ENCODE measurements at regions not wholly inside any gene's neighbourhood (a gene's known extent, or its start where the extent isn't known, plus 50 kb on each side); places are given as distances from the start of the nearest gene placed in this dataset.

DNA sequence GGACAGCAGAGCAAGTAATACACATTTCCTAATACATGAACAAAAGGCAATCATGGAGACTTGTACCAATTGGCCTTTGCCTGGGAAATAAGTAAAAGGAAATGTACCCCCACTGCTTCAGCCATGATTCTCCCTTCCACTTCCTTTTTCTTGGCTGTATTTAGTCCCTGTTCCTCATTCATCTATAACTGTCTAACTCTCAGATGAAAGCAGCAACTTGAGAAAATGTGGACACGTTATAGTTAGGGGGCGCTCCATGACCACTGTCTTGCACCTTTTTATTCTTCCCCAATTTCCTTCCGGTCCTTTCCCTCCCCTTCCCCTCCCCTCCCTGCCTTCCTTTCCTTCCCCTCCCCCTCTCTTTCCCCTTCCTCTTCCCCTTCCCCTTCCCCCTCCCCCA is 61.3 kb upstream of the BARX2 start:
- H3K9me3 ChIP-seq (ENCODE audit: control insufficient read depth in 3 of 3, low read length in 3 of 3): no peaks in the 10 kb centered on the region
- H3K4me1 ChIP-seq (ENCODE audit: control insufficient read depth in 3 of 3, insufficient read depth in 3 of 3, low read length in 3 of 3): peaks cover 0 to 7% (median 0%) of the 10 kb centered on the region in 3 donors
- no peak overlapping the region for H3K9ac ChIP-seq (ENCODE audit: low read depth in 1 of 3, low read length in 3 of 3)
- no peaks in the 10 kb centered on the region for H3K36me3 ChIP-seq (ENCODE audit: control insufficient read depth in 3 of 3, insufficient read depth in 3 of 3, low read length in 3 of 3)
- H3K27me3 ChIP-seq (ENCODE audit: control insufficient read depth in 3 of 3, insufficient read depth in 3 of 3, low read length in 3 of 3): no peaks in the 10 kb centered on the region
- no peak overlapping the region for H3K4me3 ChIP-seq (ENCODE audit: low read length in 3 of 3)
- H3K27ac ChIP-seq (ENCODE audit: low read depth, low read length): no peak overlapping the region

DNA sequence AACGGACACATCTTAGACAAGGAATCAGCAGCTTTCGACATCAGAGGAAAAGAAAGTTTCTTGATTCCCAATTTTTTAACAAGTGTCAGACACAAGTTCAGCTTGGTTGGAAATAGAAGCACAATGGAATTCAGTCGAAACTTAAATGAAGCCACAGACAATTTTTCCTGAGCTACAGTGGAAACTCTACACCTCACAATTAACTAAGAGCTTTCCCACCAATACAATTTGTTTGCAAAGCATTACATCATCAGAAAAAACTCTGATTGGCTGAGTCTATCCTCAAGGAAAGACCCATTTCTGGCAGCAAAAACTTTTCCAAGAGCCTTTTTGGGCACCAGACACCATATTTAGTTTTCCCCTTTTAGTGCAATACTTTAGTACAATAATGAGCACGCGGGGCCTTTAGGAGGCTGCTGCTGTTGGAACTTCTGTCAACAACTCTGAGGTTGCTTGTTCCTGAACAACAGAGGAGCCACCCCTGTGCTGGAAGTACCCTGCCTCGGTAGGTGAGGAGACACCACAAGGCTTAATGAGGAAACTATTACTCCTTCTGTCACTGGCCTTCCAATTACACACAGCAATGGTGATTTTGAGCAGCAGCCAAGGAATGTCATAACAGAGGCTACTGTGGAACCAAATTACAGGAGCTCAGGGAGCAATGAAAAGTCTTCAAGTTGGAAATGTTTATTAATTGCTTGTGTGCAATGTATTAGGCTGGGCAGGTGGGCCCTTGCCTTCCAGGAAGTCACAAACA is 61.9 kb upstream of the BARX2 start:
- H3K4me1 ChIP-seq (ENCODE audit: control insufficient read depth in 3 of 3, insufficient read depth in 3 of 3, low read length in 3 of 3): peaks cover 0 to 7% (median 0%) of the 10 kb centered on the region in 3 donors
- no peaks in the 10 kb centered on the region for H3K9me3 ChIP-seq (ENCODE audit: control insufficient read depth in 3 of 3, low read length in 3 of 3)
- H3K9ac ChIP-seq (ENCODE audit: low read depth in 1 of 3, low read length in 3 of 3): no peak overlapping the region
- no peak overlapping the region for H3K27ac ChIP-seq (ENCODE audit: low read depth, low read length)
- no peak overlapping the region for H3K4me3 ChIP-seq (ENCODE audit: low read length in 3 of 3)
- no peaks in the 10 kb centered on the region for H3K36me3 ChIP-seq (ENCODE audit: control insufficient read depth in 3 of 3, insufficient read depth in 3 of 3, low read length in 3 of 3)
- peaks cover 0 to under 1% (median 0%) of the 10 kb centered on the region in 3 donors for H3K27me3 ChIP-seq (ENCODE audit: control insufficient read depth in 3 of 3, insufficient read depth in 3 of 3, low read length in 3 of 3)

DNA sequence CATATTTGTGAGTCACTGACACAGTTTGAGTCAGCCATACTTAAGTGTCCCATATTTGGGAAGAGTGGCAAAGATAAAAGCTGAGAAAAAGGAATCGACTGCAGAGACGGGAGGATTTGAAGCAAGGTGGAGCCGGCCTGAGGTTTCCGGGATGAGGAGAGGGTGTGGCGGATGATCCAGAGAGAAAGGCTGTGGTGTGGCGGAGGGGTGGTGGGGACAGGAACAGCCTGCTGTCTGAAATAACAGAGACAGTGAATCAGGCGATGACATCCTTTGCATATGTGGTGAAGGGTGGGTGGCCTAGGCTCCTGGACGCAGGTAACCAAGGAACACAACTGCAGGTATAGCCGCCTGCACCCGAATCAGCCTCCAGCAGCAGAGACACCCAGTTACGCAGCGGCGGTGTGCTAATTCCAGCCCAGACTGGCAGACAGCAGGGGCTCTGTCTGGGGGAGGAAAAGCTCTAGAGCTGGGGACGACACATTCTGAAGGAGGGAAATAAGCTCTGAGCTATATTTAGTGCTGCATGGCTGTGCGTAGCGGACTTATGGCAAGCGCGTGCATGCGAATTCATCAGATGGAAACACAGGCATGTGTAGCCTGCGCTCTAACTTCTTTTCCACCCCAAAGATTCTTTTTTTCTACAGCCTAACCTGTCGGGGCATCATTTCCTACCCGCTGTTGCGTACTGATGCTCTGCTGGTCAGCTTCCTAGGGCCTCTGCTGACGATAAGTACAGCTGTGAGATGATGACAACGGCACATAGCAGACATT is 62.7 kb upstream of the BARX2 start:
- Histone ChIP-seq H3K27me3 (ENCODE audit: control insufficient read depth in 3 of 3, insufficient read depth in 3 of 3, low read length in 3 of 3) (peaks cover 0 to 6% (median 3%) of the 10 kb centered on the region in 3 donors), H3K27ac (ENCODE audit: low read depth, low read length) (no peak overlapping the region), H3K36me3 (ENCODE audit: control insufficient read depth in 3 of 3, insufficient read depth in 3 of 3, low read length in 3 of 3) (no peaks in the 10 kb centered on the region), H3K9ac (ENCODE audit: low read depth in 1 of 3, low read length in 3 of 3) (no peak overlapping the region), H3K4me3 (ENCODE audit: low read length in 3 of 3) (no peak overlapping the region), H3K4me1 (ENCODE audit: control insufficient read depth in 3 of 3, insufficient read depth in 3 of 3, low read length in 3 of 3) (peaks cover 0 to 7% (median 0%) of the 10 kb centered on the region in 3 donors), H3K9me3 (ENCODE audit: control insufficient read depth in 3 of 3, low read length in 3 of 3) (no peaks in the 10 kb centered on the region)

DNA sequence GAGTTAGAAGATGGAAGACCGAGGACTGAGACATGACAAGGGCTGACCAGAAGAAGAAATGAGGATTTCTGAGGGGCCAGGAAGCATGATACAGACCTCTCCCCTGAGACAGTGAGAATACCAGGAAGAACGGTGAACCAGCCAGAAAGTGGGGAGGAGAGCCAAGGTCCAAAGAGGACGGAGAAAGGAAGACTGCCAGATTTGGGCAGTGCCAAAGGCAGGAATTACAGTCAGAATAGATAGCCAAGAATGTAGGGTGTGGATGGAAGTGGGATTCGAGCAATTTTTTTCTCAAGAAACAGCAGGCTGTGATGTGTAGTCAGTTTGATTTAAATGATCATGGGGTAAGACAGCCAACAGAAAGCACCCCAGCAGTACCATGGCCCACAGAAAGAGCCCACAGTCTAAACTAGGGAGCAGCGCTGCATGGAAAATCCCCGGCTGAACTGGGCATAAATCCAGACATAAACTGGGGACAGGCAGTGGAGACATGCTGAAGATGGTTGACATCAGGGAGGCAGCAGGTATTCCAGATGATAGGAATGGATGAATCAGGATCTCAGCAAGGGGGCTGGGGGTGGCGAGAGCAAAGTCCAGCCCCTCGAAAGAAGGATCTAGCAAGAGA is 67.3 kb upstream of the BARX2 start:
- Histone ChIP-seq H3K36me3 (ENCODE audit: control insufficient read depth in 3 of 3, insufficient read depth in 3 of 3, low read length in 3 of 3) (no peaks in the 10 kb centered on the region), H3K9me3 (ENCODE audit: control insufficient read depth in 3 of 3, low read length in 3 of 3) (no peaks in the 10 kb centered on the region), H3K4me1 (ENCODE audit: control insufficient read depth in 3 of 3, insufficient read depth in 3 of 3, low read length in 3 of 3) (no peaks in the 10 kb centered on the region), H3K27me3 (ENCODE audit: control insufficient read depth in 3 of 3, insufficient read depth in 3 of 3, low read length in 3 of 3) (peaks cover 0 to 8% (median 3%) of the 10 kb centered on the region in 3 donors), H3K27ac (ENCODE audit: low read depth, low read length) (no peak overlapping the region), H3K9ac (ENCODE audit: low read depth in 1 of 3, low read length in 3 of 3) (no peak overlapping the region), H3K4me3 (ENCODE audit: low read length in 3 of 3) (no peak overlapping the region)

- Histone ChIP-seq H3K4me1 (ENCODE audit: control insufficient read depth in 3 of 3, insufficient read depth in 3 of 3, low read length in 3 of 3) (no peaks in the 10 kb centered on the region), H3K9ac (ENCODE audit: low read depth in 1 of 3, low read length in 3 of 3) (no peak overlapping the region), H3K27me3 (ENCODE audit: control insufficient read depth in 3 of 3, insufficient read depth in 3 of 3, low read length in 3 of 3) (peaks cover 0 to 8% (median 3%) of the 10 kb centered on the region in 3 donors), H3K36me3 (ENCODE audit: control insufficient read depth in 3 of 3, insufficient read depth in 3 of 3, low read length in 3 of 3) (no peaks in the 10 kb centered on the region), H3K27ac (ENCODE audit: low read depth, low read length) (no peak overlapping the region), H3K4me3 (ENCODE audit: low read length in 3 of 3) (no peak overlapping the region), H3K9me3 (ENCODE audit: control insufficient read depth in 3 of 3, low read length in 3 of 3) (no peaks in the 10 kb centered on the region)
Measured at GRCh38 chr11:129307162-129307561, 68.5 kb upstream of the BARX2 start.

DNA sequence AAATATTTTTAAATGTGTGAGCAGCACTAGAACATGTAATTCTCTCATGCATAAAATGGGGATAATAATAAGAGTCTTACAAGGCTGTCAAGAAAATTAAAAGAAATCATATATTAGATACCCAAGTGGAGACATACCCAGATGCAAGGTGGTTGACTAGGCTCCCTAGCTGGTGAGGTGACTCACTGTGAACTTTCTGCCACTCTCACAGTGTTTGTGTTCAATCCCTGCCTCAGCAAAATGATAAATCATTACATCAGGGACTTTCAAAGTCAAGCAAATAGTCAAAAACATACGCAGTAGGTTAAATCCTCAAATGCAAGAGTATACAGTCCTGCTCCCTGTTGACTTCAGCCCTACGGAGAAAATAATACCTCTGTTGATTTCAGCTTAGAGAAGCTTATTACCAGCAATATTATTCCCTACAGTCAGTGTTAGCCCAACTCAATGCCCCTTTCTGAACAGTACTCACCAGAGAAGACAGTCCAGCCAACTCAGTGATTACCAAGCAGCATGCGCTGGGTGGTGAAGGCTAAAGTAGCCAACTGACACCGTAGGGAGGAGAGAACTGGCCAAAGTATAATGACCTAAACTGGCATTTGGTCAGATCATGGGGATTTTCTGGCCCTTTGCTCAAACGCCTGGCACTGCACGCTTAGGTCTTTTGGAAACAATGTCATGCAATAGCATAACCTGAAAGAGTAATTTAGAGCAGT is 73.1 kb upstream of the BARX2 start:
- no peak overlapping the region for H3K27ac ChIP-seq (ENCODE audit: low read depth, low read length)
- H3K9ac ChIP-seq (ENCODE audit: low read depth in 1 of 3, low read length in 3 of 3): no peak overlapping the region
- peaks cover 0 to 2% (median 0%) of the 10 kb centered on the region in 3 donors for H3K27me3 ChIP-seq (ENCODE audit: control insufficient read depth in 3 of 3, insufficient read depth in 3 of 3, low read length in 3 of 3)
- no peak overlapping the region for H3K4me3 ChIP-seq (ENCODE audit: low read length in 3 of 3)
- H3K36me3 ChIP-seq (ENCODE audit: control insufficient read depth in 3 of 3, insufficient read depth in 3 of 3, low read length in 3 of 3): no peaks in the 10 kb centered on the region
- H3K4me1 ChIP-seq (ENCODE audit: control insufficient read depth in 3 of 3, insufficient read depth in 3 of 3, low read length in 3 of 3): no peaks in the 10 kb centered on the region
- no peaks in the 10 kb centered on the region for H3K9me3 ChIP-seq (ENCODE audit: control insufficient read depth in 3 of 3, low read length in 3 of 3)

- Histone ChIP-seq H3K4me3 (ENCODE audit: low read length in 3 of 3) (no peak overlapping the region), H3K4me1 (ENCODE audit: control insufficient read depth in 3 of 3, insufficient read depth in 3 of 3, low read length in 3 of 3) (no peaks in the 10 kb centered on the region), H3K9me3 (ENCODE audit: control insufficient read depth in 3 of 3, low read length in 3 of 3) (no peaks in the 10 kb centered on the region)
Measured at GRCh38 chr11:129300099-129300498, 75.5 kb upstream of the BARX2 start.

GRCh38 chr11:129298988-129299387 is 76.7 kb upstream of the BARX2 start:
- H3K9me3 ChIP-seq (ENCODE audit: control insufficient read depth in 3 of 3, low read length in 3 of 3): no peaks in the 10 kb centered on the region
- H3K27me3 ChIP-seq (ENCODE audit: control insufficient read depth in 3 of 3, insufficient read depth in 3 of 3, low read length in 3 of 3): no peaks in the 10 kb centered on the region
- no peaks in the 10 kb centered on the region for H3K4me1 ChIP-seq (ENCODE audit: control insufficient read depth in 3 of 3, insufficient read depth in 3 of 3, low read length in 3 of 3)
- no peak overlapping the region for H3K27ac ChIP-seq (ENCODE audit: low read depth, low read length)
- H3K9ac ChIP-seq (ENCODE audit: low read depth in 1 of 3, low read length in 3 of 3): no peak overlapping the region
- H3K4me3 ChIP-seq (ENCODE audit: low read length in 3 of 3): no peak overlapping the region
- no peaks in the 10 kb centered on the region for H3K36me3 ChIP-seq (ENCODE audit: control insufficient read depth in 3 of 3, insufficient read depth in 3 of 3, low read length in 3 of 3)

More at GRCh38 chr11:129300099-129300498, 75.5 kb upstream of the BARX2 start:
- no peaks in the 10 kb centered on the region for H3K36me3 ChIP-seq (ENCODE audit: control insufficient read depth in 3 of 3, insufficient read depth in 3 of 3, low read length in 3 of 3)
- no peak overlapping the region for H3K9ac ChIP-seq (ENCODE audit: low read depth in 1 of 3, low read length in 3 of 3)
- no peaks in the 10 kb centered on the region for H3K27me3 ChIP-seq (ENCODE audit: control insufficient read depth in 3 of 3, insufficient read depth in 3 of 3, low read length in 3 of 3)
- no peak overlapping the region for H3K27ac ChIP-seq (ENCODE audit: low read depth, low read length)

- H3K27me3 ChIP-seq (ENCODE audit: control insufficient read depth in 3 of 3, insufficient read depth in 3 of 3, low read length in 3 of 3): peaks cover 0 to 2% (median 0%) of the 10 kb centered on the region in 3 donors
- H3K9me3 ChIP-seq (ENCODE audit: control insufficient read depth in 3 of 3, low read length in 3 of 3): no peaks in the 10 kb centered on the region
- H3K4me1 ChIP-seq (ENCODE audit: control insufficient read depth in 3 of 3, insufficient read depth in 3 of 3, low read length in 3 of 3): no peaks in the 10 kb centered on the region
- H3K4me3 ChIP-seq (ENCODE audit: low read length in 3 of 3): no peak overlapping the region
- no peaks in the 10 kb centered on the region for H3K36me3 ChIP-seq (ENCODE audit: control insufficient read depth in 3 of 3, insufficient read depth in 3 of 3, low read length in 3 of 3)
- no peak overlapping the region for H3K9ac ChIP-seq (ENCODE audit: low read depth in 1 of 3, low read length in 3 of 3)
- no peak overlapping the region for H3K27ac ChIP-seq (ENCODE audit: low read depth, low read length)
Measured at GRCh38 chr11:129295746-129296145, 79.9 kb upstream of the BARX2 start.
